ENCODE measurements at regions not wholly inside any gene's neighbourhood (a gene's known extent, or its start where the extent isn't known, plus 50 kb on each side); places are given as distances from the start of the nearest gene placed in this dataset.

- no peak for DNase-seq
These were observed 309.4 kb downstream of the BTG1 start for GRCh38 chr12:91836264-91836663.

- DNase-seq = no peak
These were observed 310.0 kb downstream of the BTG1 start for GRCh38 chr12:91835693-91836092.

- DNase-seq = no peak
These were observed 311.8 kb downstream of the BTG1 start for GRCh38 chr12:91833780-91834359.

- no peak for DNase-seq
These were observed 319.6 kb downstream of the BTG1 start for GRCh38 chr12:91825999-91826398.

GRCh38 chr12:91824991-91825390 is 320.7 kb downstream of the BTG1 start:
- DNase-seq = no peak

- DNase-seq = no peak
These were observed 326.6 kb downstream of the BTG1 start for GRCh38 chr12:91819132-91819447.

GRCh38 chr12:91818227-91819131 is 327.2 kb downstream of the BTG1 start:
- no peak for DNase-seq

- DNase-seq = no peak
These were observed 328.1 kb downstream of the BTG1 start for GRCh38 chr12:91817517-91817916.

- DNase-seq = no peak
These were observed 331.9 kb downstream of the BTG1 start for GRCh38 chr12:91813701-91814100.

- DNase-seq = peak; percentile 79
These were observed 334.0 kb downstream of the BTG1 start for GRCh38 chr12:91811481-91812287.

- DNase-seq = no peak
These were observed 334.9 kb downstream of the BTG1 start for GRCh38 chr12:91810531-91811451.

GRCh38 chr12:91810077-91810476 is 335.6 kb downstream of the BTG1 start:
- no peak for DNase-seq

- DNase-seq = no peak
These were observed 340.6 kb downstream of the BTG1 start for GRCh38 chr12:91805031-91805430.

- DNase-seq = no peak
These were observed 341.1 kb downstream of the BTG1 start for GRCh38 chr12:91804533-91804932.

GRCh38 chr12:91801048-91801447 is 344.6 kb downstream of the BTG1 start:
- no peak for DNase-seq

GRCh38 chr12:91793676-91794075 is 352.0 kb downstream of the BTG1 start:
- DNase-seq = no peak

- no peak for DNase-seq
These were observed 353.0 kb downstream of the BTG1 start for GRCh38 chr12:91792597-91792996.

GRCh38 chr12:91786499-91787272 is 359.0 kb downstream of the BTG1 start:
- DNase-seq = no peak

GRCh38 chr12:91785655-91786498 is 359.8 kb downstream of the BTG1 start:
- DNase-seq = no peak

GRCh38 chr12:91781114-91781513 is 364.5 kb downstream of the BTG1 start:
- no peak for DNase-seq

- peak; percentile 32 for DNase-seq
These were observed 366.7 kb downstream of the BTG1 start for GRCh38 chr12:91778938-91779400.
